GM10266 (cell line): ENCODE measurements at regions not wholly inside any gene's neighbourhood (a gene's known extent, or its start where the extent isn't known, plus 50 kb on each side); places are given as distances from the start of the nearest gene placed in this dataset.

Experiments
- DNase-seq: peaks from one replicate; pipeline ENCODE4 v3.0.0; 2012; ENCODE audit errors: extremely low spot score
- TF ChIP-seq, protein P1 (sequence below): IDR thresholded peaks from 2 replicates; pipeline ENCODE4 v1.5.1; 2012; ENCODE audit warnings: mild to moderate bottlenecking, low read depth; ENCODE audit not compliant: control insufficient read depth, insufficient read depth; ENCODE audit errors: missing control alignments

DNA sequence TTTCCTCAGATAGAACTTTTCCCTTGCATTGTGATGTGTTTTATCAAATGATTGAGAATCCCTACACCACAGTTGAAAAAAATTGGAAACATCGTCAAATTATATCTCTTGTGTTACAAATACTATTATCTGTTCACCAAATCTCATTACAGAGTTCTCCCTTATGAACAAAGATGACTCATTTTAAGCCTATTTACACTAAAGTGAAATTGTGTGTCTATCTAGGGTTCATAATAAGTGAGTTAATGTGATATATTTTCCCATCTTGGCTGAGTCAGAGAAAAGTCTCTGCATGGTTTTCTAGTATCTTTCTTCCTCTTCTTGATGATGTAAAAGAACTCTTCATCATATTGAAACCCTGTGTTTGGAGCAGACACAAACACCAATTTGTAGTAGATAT is 1263.3 kb upstream of the EYS start:
- TF ChIP-seq, protein P1, sequence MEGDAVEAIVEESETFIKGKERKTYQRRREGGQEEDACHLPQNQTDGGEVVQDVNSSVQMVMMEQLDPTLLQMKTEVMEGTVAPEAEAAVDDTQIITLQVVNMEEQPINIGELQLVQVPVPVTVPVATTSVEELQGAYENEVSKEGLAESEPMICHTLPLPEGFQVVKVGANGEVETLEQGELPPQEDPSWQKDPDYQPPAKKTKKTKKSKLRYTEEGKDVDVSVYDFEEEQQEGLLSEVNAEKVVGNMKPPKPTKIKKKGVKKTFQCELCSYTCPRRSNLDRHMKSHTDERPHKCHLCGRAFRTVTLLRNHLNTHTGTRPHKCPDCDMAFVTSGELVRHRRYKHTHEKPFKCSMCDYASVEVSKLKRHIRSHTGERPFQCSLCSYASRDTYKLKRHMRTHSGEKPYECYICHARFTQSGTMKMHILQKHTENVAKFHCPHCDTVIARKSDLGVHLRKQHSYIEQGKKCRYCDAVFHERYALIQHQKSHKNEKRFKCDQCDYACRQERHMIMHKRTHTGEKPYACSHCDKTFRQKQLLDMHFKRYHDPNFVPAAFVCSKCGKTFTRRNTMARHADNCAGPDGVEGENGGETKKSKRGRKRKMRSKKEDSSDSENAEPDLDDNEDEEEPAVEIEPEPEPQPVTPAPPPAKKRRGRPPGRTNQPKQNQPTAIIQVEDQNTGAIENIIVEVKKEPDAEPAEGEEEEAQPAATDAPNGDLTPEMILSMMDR = no peak

DNA sequence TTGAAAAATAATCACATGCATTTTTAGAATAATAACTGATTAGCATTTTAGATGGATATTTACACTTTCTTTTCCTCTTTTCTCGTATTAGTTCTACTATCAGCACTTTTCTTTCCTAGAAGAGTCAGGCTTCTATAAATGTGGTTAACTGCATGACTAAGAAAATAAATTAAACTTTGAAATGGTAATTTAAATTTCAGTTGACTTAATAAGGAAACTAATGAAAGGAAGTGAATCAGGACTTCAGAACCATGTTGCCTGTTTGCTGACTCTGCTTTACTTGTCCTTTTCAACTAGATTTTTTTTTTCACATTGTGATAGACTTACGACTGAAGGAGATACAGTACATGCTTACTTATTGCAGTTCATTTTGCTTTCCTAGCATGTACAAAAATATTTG is 1258.2 kb upstream of the EYS start:
- no peak for DNase-seq

More for the DNA sequence above, 1263.3 kb upstream of the EYS start:
- DNase-seq = no peak

DNA sequence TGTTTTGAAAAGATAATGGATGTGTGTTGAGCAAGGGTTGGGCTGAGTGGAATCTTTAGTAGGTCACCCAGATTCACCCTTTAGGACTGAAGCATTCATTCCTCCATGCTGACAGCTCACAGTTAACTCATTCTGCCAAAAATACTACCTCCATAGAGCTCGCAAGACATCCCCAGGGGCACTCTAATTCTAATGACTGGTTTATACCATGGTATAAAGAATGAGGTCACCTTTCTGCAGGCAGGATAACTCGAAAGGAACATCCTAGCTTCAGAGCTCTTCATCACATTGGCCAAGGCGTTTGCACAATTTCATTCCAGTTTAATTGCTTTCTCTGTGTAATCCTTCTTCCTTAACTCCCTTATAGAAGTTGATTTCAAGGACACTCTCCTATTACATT is 1257.2 kb upstream of the EYS start:
- DNase-seq = no peak
- TF ChIP-seq, protein P1 = no peak

More for the DNA sequence above, 1258.2 kb upstream of the EYS start:
- TF ChIP-seq, protein P1 = no peak

DNA sequence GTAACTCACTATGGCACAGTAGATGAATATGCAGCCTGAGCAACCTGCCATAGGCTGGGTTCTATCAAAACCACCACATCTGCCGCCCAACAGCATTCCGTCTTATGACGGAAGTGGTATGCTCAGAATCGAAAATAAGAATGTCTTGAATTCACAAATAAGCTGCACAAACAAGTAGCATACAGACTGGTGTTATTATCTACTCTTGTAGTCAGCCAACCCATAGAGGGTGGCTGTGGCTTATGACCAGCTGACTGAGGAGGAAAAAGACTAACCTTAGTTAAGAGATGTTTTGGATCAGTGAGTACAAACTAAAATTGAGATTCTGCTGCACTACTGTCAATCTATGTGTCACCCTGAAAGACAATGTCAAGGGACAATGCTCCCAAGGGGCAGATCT is 1255.1 kb upstream of the EYS start:
- TF ChIP-seq, protein P1 = no peak
- DNase-seq = no peak

DNA sequence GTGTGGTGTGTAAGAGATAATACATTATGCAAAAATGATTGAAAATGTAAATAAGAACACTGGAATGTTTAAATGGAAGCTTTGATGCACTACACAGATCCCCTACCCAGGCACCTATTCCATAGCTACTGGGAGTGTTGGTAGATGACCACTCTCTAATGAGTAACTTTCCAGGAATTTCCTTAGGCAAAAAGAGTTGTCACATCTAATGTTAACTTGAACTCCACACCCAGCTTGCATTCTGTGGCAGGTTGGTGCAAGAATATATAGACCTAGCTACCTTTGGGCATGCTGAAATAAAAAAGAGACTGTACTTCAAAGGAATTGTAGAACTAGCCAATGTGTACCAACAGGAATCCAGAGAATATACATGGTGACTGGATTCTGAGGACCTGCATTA is 1254.2 kb upstream of the EYS start:
- TF ChIP-seq, protein P1 = no peak
- no peak for DNase-seq

DNA sequence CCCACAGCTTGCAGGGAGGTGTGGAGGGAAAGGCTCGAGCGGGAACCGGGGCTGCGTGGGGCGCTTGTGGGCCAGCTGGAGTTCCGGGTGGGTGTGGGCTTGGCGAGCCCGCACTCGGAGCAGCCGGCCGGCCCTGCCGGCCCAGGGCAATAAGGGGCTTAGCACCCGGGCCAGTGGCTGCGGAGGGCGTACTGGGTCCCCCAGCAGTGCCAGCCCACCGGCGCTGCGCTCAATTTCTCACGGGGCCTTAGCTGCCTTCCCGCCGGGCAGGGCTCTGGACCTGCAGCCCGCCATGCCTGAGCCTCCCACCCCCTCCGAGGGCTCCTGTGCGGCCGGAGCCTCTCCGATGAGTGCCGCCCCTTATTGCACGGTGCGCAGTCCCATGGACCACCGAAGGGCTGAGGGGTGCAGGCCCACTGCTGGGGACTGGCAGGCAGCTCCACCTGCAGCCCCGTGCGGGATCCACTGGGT is 1242.2 kb upstream of the EYS start:
- TF ChIP-seq, protein P1 = no peak
- no peak for DNase-seq

DNA sequence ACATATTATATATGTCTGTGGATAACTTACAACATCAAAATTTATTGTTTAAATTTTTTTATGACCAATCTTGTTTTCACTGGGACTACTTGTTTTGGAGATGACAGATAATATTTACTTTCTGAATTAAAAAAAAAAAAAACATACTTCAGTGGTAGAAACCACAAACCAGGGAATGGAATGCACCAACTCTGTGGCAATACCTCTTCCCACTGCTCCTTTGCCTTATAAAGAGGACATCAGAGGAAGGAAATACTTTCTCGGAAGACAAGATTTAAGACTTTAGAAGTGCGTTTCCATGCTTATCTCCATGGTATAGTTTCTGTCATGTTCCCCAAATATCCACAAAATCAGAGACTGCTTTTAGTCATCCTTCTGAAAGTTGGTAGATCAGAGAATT is 1241.1 kb upstream of the EYS start:
- no peak for DNase-seq
- TF ChIP-seq, protein P1 = no peak
